HEK293T (cell line): ENCODE measurements at regions not wholly inside any gene's neighbourhood (a gene's known extent, or its start where the extent isn't known, plus 50 kb on each side); places are given as distances from the start of the nearest gene placed in this dataset.

Source experiments
- LEF1 ChIP-seq: fragments of 450-650 bp; IDR thresholded peaks from 2 replicates; pipeline ENCODE4 v1.6.1; 2017; ENCODE audit warnings: mild to moderate bottlenecking, borderline replicate concordance
- SP1 ChIP-seq: fragments of 450-650 bp; IDR thresholded peaks from 2 replicates; pipeline ENCODE4 v1.6.1; 2017

DNA sequence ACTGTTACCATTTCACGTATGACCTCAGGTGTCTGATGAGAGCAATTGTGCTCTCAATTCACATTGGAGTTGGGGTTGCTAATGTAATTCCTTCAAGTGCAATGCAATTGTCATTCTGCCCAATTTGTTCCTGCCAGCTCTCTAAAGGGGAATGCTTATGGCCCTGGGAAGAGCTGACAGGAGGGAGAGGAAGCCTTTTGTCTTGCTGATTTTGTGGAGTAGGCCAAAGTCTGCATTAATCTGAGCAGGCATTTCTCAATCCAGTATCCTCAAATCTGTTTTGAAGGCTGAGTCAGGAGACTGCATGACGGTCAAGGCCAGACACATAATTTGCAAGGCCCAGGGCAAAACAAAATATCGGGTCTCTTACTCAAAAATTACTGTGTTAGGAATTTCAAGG is 326.4 kb upstream of the SPHKAP start:
- no peak for TF ChIP-seq SP1
- TF ChIP-seq LEF1, result no peak
